GM12875 (cell line): ENCODE measurements at regions not wholly inside any gene's neighbourhood (a gene's known extent, or its start where the extent isn't known, plus 50 kb on each side); places are given as distances from the start of the nearest gene placed in this dataset.
"Not testable (repeated sequence)": the region's sequence is repeated elsewhere in the genome, so short reads cannot be mapped to it uniquely, and the experiment has no call there.

Experiments used
- H3K4me3 ChIP-seq: one replicate; pipeline ENCODE4 v1.5.1; 2011; ENCODE audit warnings: low read depth, low read length, control low read depth
- TF ChIP-seq, protein P1 (sequence below): IDR thresholded peaks from 2 replicates; pipeline ENCODE4 v1.5.1; 2011; ENCODE audit warnings: low read depth, mild to moderate bottlenecking, control low read depth, inconsistent platforms, low read length, moderate library complexity, borderline replicate concordance; ENCODE audit not compliant: insufficient read depth

DNA sequence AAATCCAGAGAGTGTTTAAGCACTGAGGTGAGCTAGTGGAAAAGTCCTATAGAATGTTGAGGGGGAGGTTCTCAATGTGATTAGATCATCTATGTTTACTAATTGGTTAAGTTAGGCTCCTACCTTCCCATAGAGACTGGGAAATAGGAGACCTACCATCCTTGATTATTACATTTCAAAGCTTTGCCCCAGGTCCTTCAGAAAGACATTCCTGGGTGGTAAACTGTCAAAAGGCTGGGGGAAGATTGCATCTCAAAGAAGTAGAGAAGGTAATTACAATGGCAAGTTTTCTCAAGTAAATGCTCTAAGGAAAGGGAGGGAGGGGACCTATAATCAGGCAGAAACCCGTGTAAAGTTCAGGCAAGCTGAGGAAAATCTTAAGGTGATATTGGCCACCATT lies 247.8 kb upstream of the SMIM30 start:
- no peak overlapping the region for H3K4me3 ChIP-seq
- TF ChIP-seq, protein P1, sequence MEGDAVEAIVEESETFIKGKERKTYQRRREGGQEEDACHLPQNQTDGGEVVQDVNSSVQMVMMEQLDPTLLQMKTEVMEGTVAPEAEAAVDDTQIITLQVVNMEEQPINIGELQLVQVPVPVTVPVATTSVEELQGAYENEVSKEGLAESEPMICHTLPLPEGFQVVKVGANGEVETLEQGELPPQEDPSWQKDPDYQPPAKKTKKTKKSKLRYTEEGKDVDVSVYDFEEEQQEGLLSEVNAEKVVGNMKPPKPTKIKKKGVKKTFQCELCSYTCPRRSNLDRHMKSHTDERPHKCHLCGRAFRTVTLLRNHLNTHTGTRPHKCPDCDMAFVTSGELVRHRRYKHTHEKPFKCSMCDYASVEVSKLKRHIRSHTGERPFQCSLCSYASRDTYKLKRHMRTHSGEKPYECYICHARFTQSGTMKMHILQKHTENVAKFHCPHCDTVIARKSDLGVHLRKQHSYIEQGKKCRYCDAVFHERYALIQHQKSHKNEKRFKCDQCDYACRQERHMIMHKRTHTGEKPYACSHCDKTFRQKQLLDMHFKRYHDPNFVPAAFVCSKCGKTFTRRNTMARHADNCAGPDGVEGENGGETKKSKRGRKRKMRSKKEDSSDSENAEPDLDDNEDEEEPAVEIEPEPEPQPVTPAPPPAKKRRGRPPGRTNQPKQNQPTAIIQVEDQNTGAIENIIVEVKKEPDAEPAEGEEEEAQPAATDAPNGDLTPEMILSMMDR = no peak

DNA sequence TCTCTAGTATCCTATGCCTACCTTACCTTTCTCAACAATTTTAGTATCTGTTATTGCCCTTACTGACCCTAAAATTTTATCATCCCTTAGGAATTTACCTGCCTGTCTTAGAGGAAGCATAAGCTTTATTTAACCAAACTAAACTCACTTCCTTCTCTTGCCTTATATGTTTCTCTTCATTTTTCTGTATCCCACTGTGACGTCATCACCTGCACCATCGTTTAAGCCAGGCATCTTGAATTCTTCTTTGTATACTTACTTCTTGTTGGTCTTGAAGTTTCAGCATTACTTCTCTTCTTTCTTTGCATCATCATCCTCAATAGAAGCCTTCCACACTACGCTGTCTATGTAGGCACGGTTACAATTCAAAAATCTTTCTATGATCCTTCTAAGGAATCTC lies 231.0 kb upstream of the SMIM30 start:
- no peak overlapping the region for H3K4me3 ChIP-seq
- TF ChIP-seq, protein P1 = no peak

DNA sequence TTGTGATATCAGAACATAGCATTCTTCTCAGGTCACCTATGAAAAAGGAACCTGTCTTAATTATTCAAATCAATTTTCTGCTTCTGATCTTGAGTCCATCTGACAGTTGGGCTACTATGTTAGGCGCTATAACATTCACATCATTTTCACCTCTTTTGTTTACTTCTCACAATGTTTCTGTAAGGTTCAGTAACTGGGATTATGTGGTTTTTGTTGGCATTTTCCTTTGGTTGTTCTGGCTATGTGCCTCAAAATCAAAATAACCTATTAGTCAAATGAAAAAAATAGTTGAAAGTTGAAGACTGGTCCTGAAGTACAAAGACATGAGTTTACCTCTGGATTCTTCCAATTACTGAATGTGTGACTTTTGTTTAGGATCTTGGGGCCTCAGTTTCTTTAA lies 221.3 kb upstream of the SMIM30 start:
- TF ChIP-seq, protein P1 = no peak
- no peak overlapping the region for H3K4me3 ChIP-seq

DNA sequence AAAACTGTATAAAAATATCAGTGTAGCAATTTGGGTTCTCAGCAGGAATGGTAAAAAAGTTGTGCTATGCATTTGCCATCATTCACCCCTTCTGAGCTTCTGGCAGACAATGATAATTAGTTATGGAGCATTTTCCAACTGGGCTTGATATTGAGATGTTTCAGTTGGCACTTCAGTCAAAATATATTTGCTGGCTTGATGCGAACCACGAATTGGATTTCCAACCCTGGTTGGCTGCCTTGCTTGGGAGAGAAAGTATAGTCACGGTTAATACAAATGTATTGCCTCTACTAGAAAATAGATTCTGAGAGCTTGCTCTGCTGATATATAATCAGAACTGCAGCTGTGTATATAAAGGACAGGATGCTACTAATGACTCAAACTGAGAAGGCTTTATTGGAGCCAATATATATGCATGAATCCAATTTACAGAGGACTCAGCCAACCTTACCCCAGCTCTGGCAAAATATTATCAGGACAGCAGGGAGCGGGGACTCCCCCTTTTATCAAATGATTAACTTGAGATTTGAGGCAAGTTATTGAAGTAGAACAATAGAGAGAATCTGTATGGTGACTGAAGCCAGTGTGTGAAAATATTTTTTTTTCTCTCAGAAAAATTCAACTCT lies 219.8 kb upstream of the SMIM30 start:
- TF ChIP-seq, protein P1 = no peak
- no peak overlapping the region for H3K4me3 ChIP-seq

DNA sequence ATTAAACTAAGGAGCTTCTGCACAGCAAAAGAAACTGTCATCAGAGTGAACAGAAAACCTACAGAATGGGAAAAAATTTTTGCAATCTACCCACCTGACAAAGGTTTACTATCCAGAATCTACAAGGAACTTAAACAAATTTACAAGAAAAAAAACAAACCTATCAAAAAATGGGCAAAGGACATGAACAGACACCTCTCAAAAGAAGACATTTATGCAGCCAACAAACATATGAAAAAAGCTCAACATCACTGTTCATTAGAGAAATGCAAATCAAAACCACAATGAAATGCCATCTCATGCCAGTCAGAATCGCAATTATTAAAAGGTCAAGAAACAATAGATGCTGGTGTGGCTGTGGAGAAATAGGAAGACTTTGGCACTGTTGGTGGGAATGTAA lies 218.5 kb upstream of the SMIM30 start:
- H3K4me3 ChIP-seq = not testable (repeated sequence)

DNA sequence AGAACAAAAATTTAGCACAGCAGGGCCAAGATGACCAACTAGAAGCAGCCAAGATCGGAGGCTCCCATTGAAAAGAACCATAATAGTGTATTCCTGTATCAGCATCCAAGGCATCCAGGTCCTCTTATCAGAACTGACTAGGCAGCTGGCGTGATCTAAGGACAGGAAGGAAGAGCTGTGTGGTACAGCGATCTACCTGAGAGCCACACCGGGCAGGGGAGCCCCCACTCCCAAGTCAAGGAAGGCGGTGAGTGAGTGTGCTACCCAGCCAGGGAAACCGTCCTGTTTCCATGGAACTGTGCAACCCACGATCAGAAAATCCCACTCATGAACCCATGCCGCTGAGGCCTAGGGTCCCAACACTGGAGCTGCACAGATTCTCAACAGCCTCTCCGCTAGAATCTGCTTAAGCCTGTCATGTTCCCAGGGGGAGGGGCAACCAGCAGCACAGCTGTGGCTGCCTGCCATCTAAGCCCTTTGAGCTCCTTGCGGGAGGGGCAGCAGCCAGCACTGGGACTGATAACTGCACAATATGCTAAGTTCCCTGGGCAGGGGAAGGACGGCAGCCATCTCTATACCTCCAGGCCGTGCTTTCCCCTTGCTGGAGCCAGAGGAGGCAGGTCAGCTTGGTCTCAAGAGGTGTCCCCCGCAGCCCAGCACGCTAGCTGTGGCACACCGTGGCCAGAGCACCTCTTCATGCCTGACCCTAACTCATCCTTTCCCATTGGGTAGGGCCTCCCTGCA lies 213.0 kb upstream of the SMIM30 start:
- TF ChIP-seq, protein P1 = no peak
- H3K4me3 ChIP-seq = no peak overlapping the region

DNA sequence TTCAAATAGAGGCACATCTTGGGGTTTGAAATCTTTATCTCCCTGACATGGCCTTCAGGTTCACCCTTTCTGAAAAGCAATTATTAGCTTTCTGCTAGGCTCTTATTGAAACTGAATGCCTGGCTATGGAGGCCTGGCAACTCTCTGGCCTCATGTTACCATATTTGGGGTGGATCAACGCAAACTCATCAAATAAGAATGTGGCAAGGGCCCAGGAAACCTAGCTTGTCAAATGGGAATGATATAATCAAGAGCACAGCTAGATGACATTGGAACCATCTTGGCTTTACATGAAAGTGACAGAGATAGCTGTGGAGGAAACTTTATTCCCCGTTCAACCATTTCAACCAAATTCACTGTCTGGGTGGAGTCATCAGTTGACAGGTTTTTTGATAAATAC lies 202.8 kb upstream of the SMIM30 start:
- H3K4me3 ChIP-seq = no peak overlapping the region
- TF ChIP-seq, protein P1 = no peak

DNA sequence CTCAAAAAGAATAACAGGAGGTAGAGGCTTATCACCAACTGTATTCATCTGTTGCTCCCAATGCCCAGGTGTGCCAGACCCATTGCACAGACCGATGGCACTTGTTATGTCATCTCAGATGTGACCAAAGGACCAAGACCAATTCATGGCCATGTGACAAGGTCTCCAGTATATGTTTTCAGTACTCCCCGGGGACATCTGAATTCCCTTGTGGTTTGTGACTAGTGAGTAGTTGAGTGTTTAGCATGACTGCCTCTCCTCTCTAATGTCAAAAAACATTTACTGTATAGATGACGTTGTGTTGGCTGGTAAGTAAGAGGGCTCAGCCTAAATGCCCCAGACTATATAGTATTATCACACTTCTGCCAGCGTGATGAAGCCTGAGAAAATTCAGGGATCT lies 202.1 kb upstream of the SMIM30 start:
- H3K4me3 ChIP-seq = no peak overlapping the region
- TF ChIP-seq, protein P1 = no peak
